HL-60 (cell line): ENCODE measurements at regions not wholly inside any gene's neighbourhood (a gene's known extent, or its start where the extent isn't known, plus 50 kb on each side); places are given as distances from the start of the nearest gene placed in this dataset.

Source experiments
- CTCF ChIP-seq: IDR thresholded peaks from one replicate; pipeline ENCODE4 v1.5.1; 2011; ENCODE audit warnings: low read length, control low read depth, inconsistent platforms; ENCODE audit not compliant: insufficient read depth
- REST ChIP-seq: IDR thresholded peaks from 2 replicates; pipeline ENCODE4 v1.6.1; 2012; ENCODE audit warnings: low read depth; ENCODE audit not compliant: insufficient replicate concordance

- TF ChIP-seq CTCF, result no peak
- no peak for TF ChIP-seq REST
These were observed 362.4 kb downstream of the ALG10 start for GRCh38 chr12:34384693-34385092.
